ENCODE measurements at regions not wholly inside any gene's neighbourhood (a gene's known extent, or its start where the extent isn't known, plus 50 kb on each side); places are given as distances from the start of the nearest gene placed in this dataset.

GRCh38 chr18:61196750-61197149 is 136.5 kb upstream of the CDH20 start:
- Histone ChIP-seq H3K36me3 (no peaks in the 10 kb centered on the region), H3K27ac (no peak overlapping the region), H3K4me3 (replicated peaks in 1 of 3) (no peak overlapping the region), H3K9me3 (no peaks in the 10 kb centered on the region), H3K4me1 (no peaks in the 10 kb centered on the region), H3K27me3 (no peaks in the 10 kb centered on the region)
- no peak for DNase-seq
- 81 to 90% methylated on average over 4 of the region's 4 CpGs for WGBS, 2 donors
- intact Hi-C loops (cut with DNase I): no loop called here
- TF ChIP-seq, protein P1, sequence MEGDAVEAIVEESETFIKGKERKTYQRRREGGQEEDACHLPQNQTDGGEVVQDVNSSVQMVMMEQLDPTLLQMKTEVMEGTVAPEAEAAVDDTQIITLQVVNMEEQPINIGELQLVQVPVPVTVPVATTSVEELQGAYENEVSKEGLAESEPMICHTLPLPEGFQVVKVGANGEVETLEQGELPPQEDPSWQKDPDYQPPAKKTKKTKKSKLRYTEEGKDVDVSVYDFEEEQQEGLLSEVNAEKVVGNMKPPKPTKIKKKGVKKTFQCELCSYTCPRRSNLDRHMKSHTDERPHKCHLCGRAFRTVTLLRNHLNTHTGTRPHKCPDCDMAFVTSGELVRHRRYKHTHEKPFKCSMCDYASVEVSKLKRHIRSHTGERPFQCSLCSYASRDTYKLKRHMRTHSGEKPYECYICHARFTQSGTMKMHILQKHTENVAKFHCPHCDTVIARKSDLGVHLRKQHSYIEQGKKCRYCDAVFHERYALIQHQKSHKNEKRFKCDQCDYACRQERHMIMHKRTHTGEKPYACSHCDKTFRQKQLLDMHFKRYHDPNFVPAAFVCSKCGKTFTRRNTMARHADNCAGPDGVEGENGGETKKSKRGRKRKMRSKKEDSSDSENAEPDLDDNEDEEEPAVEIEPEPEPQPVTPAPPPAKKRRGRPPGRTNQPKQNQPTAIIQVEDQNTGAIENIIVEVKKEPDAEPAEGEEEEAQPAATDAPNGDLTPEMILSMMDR (IDR thresholded peaks at IDR 0.05): no peak
- no peak for TF ChIP-seq POLR2A (IDR thresholded peaks at IDR 0.05)

- intact Hi-C loops (cut with DNase I): no loop called here
- no peak overlapping the region for H3K4me3 ChIP-seq (replicated peaks in 1 of 3)
- no peak overlapping the region for H3K27ac ChIP-seq
- no peaks in the 10 kb centered on the region for H3K9me3 ChIP-seq
- H3K36me3 ChIP-seq: no peaks in the 10 kb centered on the region
- TF ChIP-seq, protein P1 (IDR thresholded peaks at IDR 0.05): no peak
- no peak for TF ChIP-seq POLR2A (IDR thresholded peaks at IDR 0.05)
- no peaks in the 10 kb centered on the region for H3K27me3 ChIP-seq
- no peak for DNase-seq
- no peaks in the 10 kb centered on the region for H3K4me1 ChIP-seq
Measured at GRCh38 chr18:61198486-61198885, 134.7 kb upstream of the CDH20 start.

GRCh38 chr18:61199171-61199848 is 133.9 kb upstream of the CDH20 start:
- Histone ChIP-seq H3K36me3 (no peaks in the 10 kb centered on the region), H3K27me3 (no peaks in the 10 kb centered on the region), H3K9me3 (no peaks in the 10 kb centered on the region), H3K4me3 (replicated peaks in 1 of 3) (no peak overlapping the region), H3K4me1 (no peaks in the 10 kb centered on the region), H3K27ac (no peak overlapping the region)
- TF ChIP-seq, protein P1 (IDR thresholded peaks at IDR 0.05): no peak
- no peak for TF ChIP-seq POLR2A (IDR thresholded peaks at IDR 0.05)
- 63 to 66% methylated on average over 3 of the region's 3 CpGs for WGBS, 2 donors
- intact Hi-C loops (cut with DNase I): no loop called here
- no peak for DNase-seq

DNA sequence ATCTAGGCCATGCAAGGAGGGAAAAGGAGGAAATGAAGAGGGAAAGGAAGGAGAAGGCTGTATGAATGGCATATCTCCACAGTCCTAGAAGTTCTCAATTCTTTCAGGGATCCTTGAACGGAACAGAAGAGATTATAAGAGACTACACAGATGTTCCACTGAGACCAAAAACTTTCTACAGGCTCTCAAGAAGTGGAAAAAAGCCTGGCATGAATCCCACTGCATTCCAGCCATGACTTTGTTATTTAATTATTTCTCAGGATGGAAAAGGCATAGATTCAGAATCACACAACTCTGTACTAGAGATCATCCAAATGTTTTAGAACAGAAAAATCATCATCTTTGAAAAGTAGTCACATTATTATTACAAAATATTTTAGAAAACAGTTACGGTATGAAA is 131.7 kb upstream of the CDH20 start:
- Histone ChIP-seq H3K9me3 (no peaks in the 10 kb centered on the region), H3K36me3 (no peaks in the 10 kb centered on the region), H3K4me3 (replicated peaks in 1 of 3) (no peak overlapping the region), H3K27me3 (no peaks in the 10 kb centered on the region), H3K27ac (no peak overlapping the region), H3K4me1 (no peaks in the 10 kb centered on the region)
- no peak for DNase-seq
- intact Hi-C loops (cut with DNase I): no loop called here
- WGBS, 2 donors: 38 to 49% methylated on average over 2 of the region's 2 CpGs
- no peak for TF ChIP-seq POLR2A (IDR thresholded peaks at IDR 0.05)
- TF ChIP-seq, protein P1 (IDR thresholded peaks at IDR 0.05): no peak

- no peaks in the 10 kb centered on the region for H3K4me1 ChIP-seq
- intact Hi-C loops (cut with DNase I): no loop called here
- no peaks in the 10 kb centered on the region for H3K9me3 ChIP-seq
- WGBS, 2 donors: 78 to 92% methylated on average over 1 of the region's 1 CpG
- no peak overlapping the region for H3K27ac ChIP-seq
- H3K4me3 ChIP-seq (replicated peaks in 1 of 3): no peak overlapping the region
- DNase-seq: no peak
- no peaks in the 10 kb centered on the region for H3K27me3 ChIP-seq
- TF ChIP-seq, protein P1 (IDR thresholded peaks at IDR 0.05): no peak
- TF ChIP-seq POLR2A (IDR thresholded peaks at IDR 0.05): no peak
- H3K36me3 ChIP-seq: no peaks in the 10 kb centered on the region
Measured at GRCh38 chr18:61203151-61203550, 130.1 kb upstream of the CDH20 start.
